Panc1 (cell line): ENCODE measurements at regions not wholly inside any gene's neighbourhood (a gene's known extent, or its start where the extent isn't known, plus 50 kb on each side); places are given as distances from the start of the nearest gene placed in this dataset.

Experiments used
- ATAC-seq: fragments of 200-7000 bp; cut with Tn5 transposase; 2 replicates; pipeline ENCODE4 v1.9.1; 2020; ENCODE audit warnings: mild to moderate bottlenecking, moderate library complexity
- BruUV-seq: library from RNA; stranded (reverse); fragments of 400-500 nt; replicated peaks from 2 replicates; lab custom pipeline; 2021; lab: Mats Ljungman, UMichigan
- CTCF ChIA-PET: fragments of 300-600 bp; sonication (Branson Sonifier 250); formaldehyde crosslinking; loops from one replicate; lab custom pipeline; 2022; ENCODE audit warnings: antibody characterized with exemption; lab: Charles Lee
- POLR2A ChIA-PET: fragments of 300-600 bp; sonication (Branson Sonifier 250); formaldehyde crosslinking; loops from one replicate; lab custom pipeline; 2022; ENCODE audit warnings: antibody characterized with exemption; lab: Charles Lee
- DNase-seq: peaks from one replicate; pipeline ENCODE4 v3.0.0-alpha.2; 2010; ENCODE audit warnings: low read depth, low spot score
- H3K27ac ChIP-seq: 2 replicates; pipeline ENCODE4 v1.5.1; 2011; ENCODE audit warnings: mild to moderate bottlenecking, low read length, inconsistent platforms
- H3K27me3 ChIP-seq: fragments of 200-500 bp; sonication (Bioruptor generic); 2 replicates; pipeline ENCODE4 v1.6.0; 2014; ENCODE audit warnings: low read length, inconsistent platforms; ENCODE audit not compliant: control insufficient read depth, insufficient read depth
- H3K36me3 ChIP-seq: fragments of 200-500 bp; sonication (Bioruptor generic); 2 replicates; pipeline ENCODE4 v1.5.1; 2014; ENCODE audit warnings: inconsistent platforms, mild to moderate bottlenecking, low read length, moderate library complexity; ENCODE audit not compliant: control insufficient read depth, insufficient read depth
- H3K4me1 ChIP-seq: 2 replicates; pipeline ENCODE4 v1.5.1; 2011; ENCODE audit warnings: inconsistent platforms, mild to moderate bottlenecking, low read length, moderate library complexity; ENCODE audit not compliant: control insufficient read depth, insufficient read depth
- H3K4me3 ChIP-seq, 2 experiments: 2 replicates each; pipeline ENCODE4 v1.5.1; 2011 to 2012; ENCODE audit warnings: low read depth in 2 of 2, low read length in 2 of 2, mild to moderate bottlenecking in 2 of 2, inconsistent platforms in 1 of 2, moderate library complexity in 1 of 2
- H3K9me3 ChIP-seq: fragments of 200-500 bp; sonication (Bioruptor generic); 2 replicates; pipeline ENCODE4 v1.5.1; 2014; ENCODE audit warnings: low read depth, mild to moderate bottlenecking, inconsistent platforms, low read length, moderate library complexity; ENCODE audit not compliant: control insufficient read depth, insufficient read depth
- POLR2AphosphoS5 ChIP-seq: IDR thresholded peaks from 2 replicates; pipeline ENCODE4 v1.6.1; 2012; ENCODE audit warnings: mild to moderate bottlenecking, low read depth, low read length, moderate library complexity
- REST ChIP-seq, 2 experiments: IDR thresholded peaks; 2 replicates each; pipeline ENCODE4 v1.6.1; 2011 to 2012; ENCODE audit warnings: low read depth in 2 of 2, control low read depth in 1 of 2, low read length in 1 of 2, mild to moderate bottlenecking in 1 of 2, moderate library complexity in 1 of 2; ENCODE audit not compliant: insufficient read depth in 1 of 2
- SIN3A ChIP-seq: IDR thresholded peaks from 2 replicates; pipeline ENCODE4 v1.6.1; 2012; ENCODE audit warnings: low read depth, mild to moderate bottlenecking, low read length, moderate library complexity, borderline replicate concordance; ENCODE audit not compliant: insufficient read depth
- TCF7L2 ChIP-seq: IDR thresholded peaks from 2 replicates; pipeline ENCODE4 v1.6.1; 2011; ENCODE audit warnings: mild to moderate bottlenecking, low read depth, low read length, inconsistent platforms
- in situ Hi-C: cut with HindIII; loops from 2 replicates; pipeline ENCODE4 v1.10.0; 2016; ENCODE audit warnings: low sequenced_read_pairs, low pct_unique_long_range_greater_than_20kb
- intact Hi-C: fragments of 100-400 bp; cut with micrococcal nuclease; formaldehyde crosslinking; loops from one replicate; pipeline ENCODE4 v1.10.0; 2022; ENCODE audit not compliant: unreplicated experiment
- TF ChIP-seq, protein P1 (sequence below): fragments of 450-650 bp; IDR thresholded peaks from 2 replicates; pipeline ENCODE4 v1.5.1; 2017; ENCODE audit warnings: mild to moderate bottlenecking

DNA sequence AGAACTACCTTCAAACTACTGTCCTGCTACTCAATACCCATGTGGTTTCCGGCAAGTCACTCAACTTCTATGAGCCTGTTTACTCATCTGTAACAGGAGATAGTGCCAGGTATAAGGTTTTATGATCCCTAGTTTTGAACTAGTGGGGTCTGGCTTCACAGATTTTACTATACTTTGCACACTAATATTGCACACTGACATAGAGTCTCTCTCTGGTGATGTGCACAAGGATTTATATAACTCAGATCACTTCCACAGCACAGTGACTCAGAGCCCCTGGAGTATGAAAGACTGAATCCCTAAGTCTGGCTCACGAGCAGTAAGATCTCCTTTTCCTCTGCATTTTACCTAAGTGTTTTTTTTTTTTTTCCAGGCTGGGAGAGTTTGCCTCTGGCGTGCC is 69.7 kb upstream of the SLC38A2 start:
- in situ Hi-C loops (no loop called here), intact Hi-C loops (no loop called here)
- Histone ChIP-seq H3K36me3 (no peaks in the 10 kb centered on the region), H3K27me3 (no peaks in the 10 kb centered on the region), H3K27ac (peak overlapping the region; percentile 86), H3K9me3 (no peaks in the 10 kb centered on the region; the same call in 1 of the 2 replicates), H3K4me3 (no peak overlapping the region), H3K4me1 (peaks cover 56% of the 10 kb centered on the region)
- DNase-seq = no peak
- ChIA-PET POLR2A (interaction anchor here (0.7 kb wide), 1 partner anchor 8 kb away, joined by 8 read pairs; no protein-coding TSS in a partner anchor), CTCF (no interaction called here)
- no TSS peak for BruUV-seq
- TF ChIP-seq POLR2AphosphoS5 (no peak), REST (IDR thresholded peaks at IDR 0.05; ENCODE audit: insufficient read depth in 1 of 2, low read depth in 2 of 2, low read length in 1 of 2) (no peak), TCF7L2 (no peak), SIN3A (no peak)
- TF ChIP-seq, protein P1, sequence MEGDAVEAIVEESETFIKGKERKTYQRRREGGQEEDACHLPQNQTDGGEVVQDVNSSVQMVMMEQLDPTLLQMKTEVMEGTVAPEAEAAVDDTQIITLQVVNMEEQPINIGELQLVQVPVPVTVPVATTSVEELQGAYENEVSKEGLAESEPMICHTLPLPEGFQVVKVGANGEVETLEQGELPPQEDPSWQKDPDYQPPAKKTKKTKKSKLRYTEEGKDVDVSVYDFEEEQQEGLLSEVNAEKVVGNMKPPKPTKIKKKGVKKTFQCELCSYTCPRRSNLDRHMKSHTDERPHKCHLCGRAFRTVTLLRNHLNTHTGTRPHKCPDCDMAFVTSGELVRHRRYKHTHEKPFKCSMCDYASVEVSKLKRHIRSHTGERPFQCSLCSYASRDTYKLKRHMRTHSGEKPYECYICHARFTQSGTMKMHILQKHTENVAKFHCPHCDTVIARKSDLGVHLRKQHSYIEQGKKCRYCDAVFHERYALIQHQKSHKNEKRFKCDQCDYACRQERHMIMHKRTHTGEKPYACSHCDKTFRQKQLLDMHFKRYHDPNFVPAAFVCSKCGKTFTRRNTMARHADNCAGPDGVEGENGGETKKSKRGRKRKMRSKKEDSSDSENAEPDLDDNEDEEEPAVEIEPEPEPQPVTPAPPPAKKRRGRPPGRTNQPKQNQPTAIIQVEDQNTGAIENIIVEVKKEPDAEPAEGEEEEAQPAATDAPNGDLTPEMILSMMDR = no peak
- ATAC-seq = peak; percentile 76

DNA sequence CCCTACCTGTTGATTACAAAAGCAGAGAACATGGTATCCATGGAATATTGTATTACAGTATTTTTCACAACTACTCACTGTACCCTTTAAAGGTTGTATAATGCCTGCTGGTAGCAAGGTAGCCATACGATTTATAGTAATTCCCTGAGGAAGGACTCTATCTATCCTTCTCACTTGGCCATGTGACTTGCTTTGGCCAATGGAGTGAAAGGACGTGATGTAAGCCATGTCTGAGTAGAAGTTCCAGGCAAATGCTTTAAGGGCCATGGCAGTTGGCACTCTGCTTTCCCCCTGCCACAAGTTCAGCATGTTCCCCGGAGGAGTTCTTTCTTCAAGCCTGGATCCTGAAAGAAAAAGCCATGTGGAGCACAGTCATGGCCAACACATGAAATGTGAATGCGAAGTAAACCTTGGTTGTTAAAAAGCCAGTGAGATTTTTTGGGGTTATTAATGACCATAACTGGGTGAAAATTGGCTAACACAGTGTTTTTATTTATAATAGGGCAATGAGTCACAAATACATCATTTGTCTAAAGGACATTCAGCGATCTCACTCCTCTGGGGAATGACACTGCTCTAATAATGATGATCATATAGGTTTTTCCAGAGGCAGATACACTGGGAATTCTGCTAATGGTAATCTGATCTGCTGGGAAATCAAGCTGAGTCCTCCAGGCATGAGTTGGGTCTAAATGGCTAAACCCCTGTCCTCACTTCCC is 67.4 kb upstream of the SLC38A2 start:
- peaks cover 49% of the 10 kb centered on the region for H3K4me1 ChIP-seq
- in situ Hi-C loops = no loop called here

More for the DNA sequence above, 67.4 kb upstream of the SLC38A2 start:
- ChIA-PET POLR2A (no interaction called here), CTCF (no interaction called here)
- no peak for TF ChIP-seq SIN3A
- TF ChIP-seq, protein P1 = no peak
- TF ChIP-seq REST (IDR thresholded peaks at IDR 0.05; ENCODE audit: insufficient read depth in 1 of 2, low read depth in 2 of 2, low read length in 1 of 2) = no peak
- no peak for TF ChIP-seq TCF7L2
- no peak for TF ChIP-seq POLR2AphosphoS5
- H3K27ac ChIP-seq = peak overlapping the region; percentile 90
- H3K9me3 ChIP-seq = no peaks in the 10 kb centered on the region; the same call in 1 of the 2 replicates
- no peak overlapping the region for H3K4me3 ChIP-seq
- no TSS peak for BruUV-seq
- H3K36me3 ChIP-seq = no peaks in the 10 kb centered on the region
- no peak for DNase-seq
- no peak for ATAC-seq
- intact Hi-C loops = no loop called here
- no peaks in the 10 kb centered on the region for H3K27me3 ChIP-seq
